Adipocyte (in vitro differentiated cells): ENCODE measurements at regions not wholly inside any gene's neighbourhood (a gene's known extent, or its start where the extent isn't known, plus 50 kb on each side); places are given as distances from the start of the nearest gene placed in this dataset.

Source experiments
- DNase-seq: peaks from one replicate; pipeline ENCODE4 v3.0.0-alpha.2; 2015; ENCODE audit warnings: low read depth
- H3K27me3 ChIP-seq: replicated peaks from 2 replicates; pipeline ENCODE4 v1.7.0; 2013; ENCODE audit warnings: mild to moderate bottlenecking, low read length, moderate library complexity; ENCODE audit not compliant: control insufficient read depth, insufficient read depth
- H3K36me3 ChIP-seq: 2 replicates; pipeline ENCODE4 v1.7.0; 2013; ENCODE audit warnings: low read length, mild to moderate bottlenecking, moderate library complexity; ENCODE audit not compliant: control insufficient read depth, insufficient read depth, severe bottlenecking
- H3K4me1 ChIP-seq: 2 replicates; pipeline ENCODE4 v1.7.0; 2013; ENCODE audit warnings: mild to moderate bottlenecking, low read length, moderate library complexity; ENCODE audit not compliant: control insufficient read depth, insufficient read depth
- H3K4me3 ChIP-seq: 2 replicates; pipeline ENCODE4 v1.7.0; 2013; ENCODE audit warnings: mild to moderate bottlenecking, low read length, moderate library complexity
- H3K9ac ChIP-seq: 2 replicates; pipeline ENCODE4 v1.7.0; 2013; ENCODE audit warnings: mild to moderate bottlenecking, low read length, moderate library complexity
- H3K9me3 ChIP-seq: 2 replicates; pipeline ENCODE4 v1.7.0; 2013; ENCODE audit warnings: mild to moderate bottlenecking, low read length, moderate library complexity; ENCODE audit not compliant: control insufficient read depth

DNA sequence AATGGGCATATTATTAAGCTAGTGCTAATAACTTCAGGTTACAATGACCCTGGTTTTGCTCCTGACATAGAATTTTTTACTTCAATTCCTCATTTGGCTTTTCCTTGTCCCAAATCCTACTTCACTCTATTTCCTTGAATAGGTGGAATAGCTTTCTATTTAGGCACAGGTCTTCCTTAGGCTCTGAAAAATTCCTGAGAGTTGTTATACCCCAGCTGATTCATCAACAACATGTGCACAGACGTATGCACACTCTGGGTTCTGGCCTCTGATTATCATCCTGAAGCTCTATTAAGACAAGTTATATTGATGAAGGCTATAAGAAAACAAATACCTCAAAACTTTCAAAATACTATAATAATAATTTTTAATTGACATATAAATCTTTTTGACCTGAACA is 172.4 kb downstream of the NTMT2 start:
- H3K9me3 ChIP-seq, result no peaks in the 10 kb centered on the region

DNA sequence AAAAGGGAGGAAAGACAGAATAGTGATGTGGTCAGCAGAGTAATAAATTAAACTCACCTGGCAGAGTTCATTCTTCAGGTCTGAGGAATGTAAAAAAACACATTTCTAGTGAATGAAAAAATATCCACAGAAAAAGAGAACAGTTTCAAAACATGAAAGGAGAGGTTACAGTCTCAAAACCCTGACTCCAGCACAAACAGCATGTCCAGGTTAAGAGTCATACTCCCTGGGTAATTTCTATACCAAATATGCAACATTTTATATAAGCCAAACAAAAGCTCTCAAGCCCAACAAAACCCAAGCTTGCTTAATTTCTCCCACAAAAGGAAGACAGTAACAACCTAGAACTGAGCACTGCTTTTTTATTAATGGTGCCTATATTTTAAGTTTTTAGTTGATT is 173.0 kb downstream of the NTMT2 start:
- peak; percentile 28 for DNase-seq
- Histone ChIP-seq H3K9me3 (peaks cover 6% of the 10 kb centered on the region), H3K27me3 (no peaks in the 10 kb centered on the region), H3K36me3 (no peaks in the 10 kb centered on the region), H3K9ac (no peak overlapping the region), H3K4me3 (no peak overlapping the region), H3K4me1 (peaks cover 13% of the 10 kb centered on the region)

More for the DNA sequence above, 172.4 kb downstream of the NTMT2 start:
- H3K4me1 ChIP-seq, result peaks cover 19% of the 10 kb centered on the region
- H3K9ac ChIP-seq, result no peak overlapping the region
- H3K27me3 ChIP-seq, result no peaks in the 10 kb centered on the region
- H3K36me3 ChIP-seq, result no peaks in the 10 kb centered on the region
- no peak overlapping the region for H3K4me3 ChIP-seq
- no peak for DNase-seq

DNA sequence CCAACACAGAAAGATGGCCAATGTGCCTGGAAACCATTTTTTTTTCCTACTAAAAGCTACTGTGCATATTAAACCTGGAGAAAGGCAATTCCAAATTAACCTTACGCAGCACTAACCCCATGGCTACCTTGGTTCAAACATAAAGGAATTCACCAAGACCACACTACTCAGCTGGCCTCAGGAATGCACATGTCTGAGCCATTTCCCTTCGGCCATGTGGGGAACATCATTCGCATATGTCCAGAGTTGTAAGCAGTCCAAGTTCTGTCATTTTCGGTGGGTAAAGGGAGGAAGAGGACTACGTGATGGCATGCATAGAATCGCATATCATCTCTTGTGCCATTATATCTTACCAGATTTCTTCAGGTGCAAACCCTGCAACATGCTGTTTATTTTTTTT is 175.4 kb downstream of the NTMT2 start:
- H3K27me3 ChIP-seq, result no peaks in the 10 kb centered on the region
- H3K36me3 ChIP-seq, result no peaks in the 10 kb centered on the region
- H3K9me3 ChIP-seq, result peaks cover 6% of the 10 kb centered on the region
- no peak overlapping the region for H3K4me3 ChIP-seq
- DNase-seq, result no peak
- no peak overlapping the region for H3K9ac ChIP-seq
- H3K4me1 ChIP-seq, result peaks cover 6% of the 10 kb centered on the region

DNA sequence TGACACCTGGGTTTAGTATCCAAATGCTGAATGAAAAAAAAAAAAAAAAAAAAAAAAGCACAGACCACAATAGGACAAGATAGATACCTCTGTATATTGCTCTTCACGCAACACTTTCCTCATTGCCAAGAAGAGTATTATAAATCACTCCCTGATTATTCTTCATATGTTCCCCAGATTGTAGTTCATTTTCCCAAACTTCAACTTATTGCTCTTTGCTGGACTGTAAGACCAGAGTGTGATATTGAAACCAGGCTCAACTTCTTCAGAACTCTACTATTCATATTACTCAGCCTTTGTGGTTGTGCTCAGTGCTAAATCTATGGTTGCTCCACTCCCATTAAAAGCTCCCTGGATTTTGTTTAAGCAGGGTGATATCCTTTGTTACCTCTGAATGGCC is 180.4 kb downstream of the NTMT2 start:
- no peaks in the 10 kb centered on the region for H3K27me3 ChIP-seq
- H3K4me3 ChIP-seq, result no peak overlapping the region
- no peak for DNase-seq
- H3K9me3 ChIP-seq, result peaks cover 6% of the 10 kb centered on the region
- H3K9ac ChIP-seq, result no peak overlapping the region
- H3K4me1 ChIP-seq, result no peaks in the 10 kb centered on the region
- H3K36me3 ChIP-seq, result no peaks in the 10 kb centered on the region

DNA sequence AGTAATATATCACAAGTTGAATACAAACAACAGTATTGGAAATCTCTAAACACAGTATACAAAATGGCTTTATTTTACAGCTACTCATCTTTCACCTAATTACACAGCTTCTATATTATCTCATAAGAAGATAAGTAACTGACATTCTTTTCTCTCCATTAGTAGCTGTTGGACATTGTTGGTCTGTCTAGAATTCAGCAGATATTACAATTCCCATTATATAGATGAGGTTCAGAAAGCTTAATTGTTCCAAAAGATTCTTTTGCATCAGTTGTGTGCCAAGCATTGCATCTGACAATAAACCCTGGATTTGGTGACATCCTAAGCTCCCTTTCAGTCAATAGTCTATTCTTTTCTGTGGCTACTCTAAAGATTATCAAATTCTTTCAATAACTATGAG is 187.0 kb downstream of the NTMT2 start:
- H3K4me3 ChIP-seq, result no peak overlapping the region
- no peaks in the 10 kb centered on the region for H3K27me3 ChIP-seq
- H3K9ac ChIP-seq, result no peak overlapping the region
- no peaks in the 10 kb centered on the region for H3K36me3 ChIP-seq
- H3K9me3 ChIP-seq, result peaks cover 20% of the 10 kb centered on the region
- DNase-seq, result no peak
- H3K4me1 ChIP-seq, result no peaks in the 10 kb centered on the region

DNA sequence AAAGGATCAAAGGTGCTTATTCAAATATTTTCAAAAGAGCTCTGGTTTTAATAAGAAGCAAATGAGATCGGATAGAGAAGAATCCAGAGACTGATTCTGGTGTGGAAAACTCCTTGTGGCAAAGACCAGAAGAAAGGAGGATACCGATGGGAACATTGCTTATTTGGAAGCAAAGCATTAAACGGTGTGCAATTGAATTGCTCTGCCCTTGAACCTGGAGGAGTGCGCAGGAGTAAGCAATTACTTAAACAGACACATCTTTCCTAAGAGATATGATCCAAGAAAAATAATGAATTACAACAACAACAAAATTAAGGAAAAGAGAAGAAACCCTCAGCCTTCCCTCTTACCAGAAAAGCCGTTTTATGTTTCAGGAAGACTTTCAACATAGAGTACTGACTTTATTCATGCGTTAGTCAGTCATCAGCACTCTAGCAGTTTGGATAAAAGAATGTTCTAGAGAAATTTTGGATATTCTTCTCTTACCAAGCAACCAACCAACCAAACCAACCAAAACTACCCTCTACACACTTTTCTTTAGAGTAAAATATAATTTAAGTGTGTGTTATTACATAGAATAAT is 191.7 kb downstream of the NTMT2 start:
- Histone ChIP-seq H3K9me3 (peaks cover 20% of the 10 kb centered on the region), H3K4me1 (no peaks in the 10 kb centered on the region), H3K9ac (no peak overlapping the region), H3K36me3 (no peaks in the 10 kb centered on the region), H3K4me3 (no peak overlapping the region), H3K27me3 (no peaks in the 10 kb centered on the region)
- DNase-seq, result no peak

DNA sequence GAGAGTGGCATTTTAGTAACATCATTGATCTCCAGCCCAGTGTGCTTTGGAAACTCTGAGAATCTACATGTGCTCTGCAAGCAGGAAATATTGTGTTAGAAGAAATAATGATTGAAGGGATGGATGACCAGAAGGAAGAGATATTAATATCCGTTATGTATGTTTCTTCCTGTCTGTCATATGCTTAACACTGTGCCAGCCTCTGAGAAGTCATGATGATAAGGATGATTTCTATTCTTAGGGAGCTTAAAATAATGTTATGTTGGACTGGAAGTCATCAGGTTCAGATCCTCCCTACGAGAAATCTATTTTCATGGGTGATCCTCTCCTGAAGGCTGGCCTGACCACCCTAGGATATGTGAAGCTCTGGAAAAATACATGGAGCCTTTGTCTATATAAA is 192.4 kb upstream of the GORAB start:
- peaks cover 10% of the 10 kb centered on the region for H3K9me3 ChIP-seq
- DNase-seq, result no peak
- no peak overlapping the region for H3K4me3 ChIP-seq
- H3K4me1 ChIP-seq, result no peaks in the 10 kb centered on the region
- H3K36me3 ChIP-seq, result no peaks in the 10 kb centered on the region
- no peak overlapping the region for H3K9ac ChIP-seq
- no peaks in the 10 kb centered on the region for H3K27me3 ChIP-seq

DNA sequence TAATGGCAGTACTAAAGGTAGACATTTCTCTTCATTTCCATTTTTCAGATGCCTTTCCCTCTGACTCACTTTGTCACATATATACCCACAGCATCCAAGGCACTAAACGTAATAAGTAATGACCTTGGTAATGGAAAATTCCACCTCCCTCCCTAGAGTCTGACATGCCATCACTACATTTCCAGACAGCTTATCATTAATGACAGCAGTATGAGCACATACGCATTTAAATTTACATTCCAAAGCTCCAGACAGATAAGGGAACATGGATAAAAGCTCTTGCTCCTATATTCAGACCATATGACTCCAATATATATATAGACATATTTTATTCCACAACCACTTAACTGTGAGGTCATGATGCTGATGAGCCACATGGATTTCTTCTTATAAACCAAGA is 191.7 kb upstream of the GORAB start:
- no peak for DNase-seq
- Histone ChIP-seq H3K9ac (no peak overlapping the region), H3K4me1 (no peaks in the 10 kb centered on the region), H3K27me3 (no peaks in the 10 kb centered on the region), H3K36me3 (no peaks in the 10 kb centered on the region), H3K4me3 (no peak overlapping the region), H3K9me3 (peaks cover 2% of the 10 kb centered on the region)

DNA sequence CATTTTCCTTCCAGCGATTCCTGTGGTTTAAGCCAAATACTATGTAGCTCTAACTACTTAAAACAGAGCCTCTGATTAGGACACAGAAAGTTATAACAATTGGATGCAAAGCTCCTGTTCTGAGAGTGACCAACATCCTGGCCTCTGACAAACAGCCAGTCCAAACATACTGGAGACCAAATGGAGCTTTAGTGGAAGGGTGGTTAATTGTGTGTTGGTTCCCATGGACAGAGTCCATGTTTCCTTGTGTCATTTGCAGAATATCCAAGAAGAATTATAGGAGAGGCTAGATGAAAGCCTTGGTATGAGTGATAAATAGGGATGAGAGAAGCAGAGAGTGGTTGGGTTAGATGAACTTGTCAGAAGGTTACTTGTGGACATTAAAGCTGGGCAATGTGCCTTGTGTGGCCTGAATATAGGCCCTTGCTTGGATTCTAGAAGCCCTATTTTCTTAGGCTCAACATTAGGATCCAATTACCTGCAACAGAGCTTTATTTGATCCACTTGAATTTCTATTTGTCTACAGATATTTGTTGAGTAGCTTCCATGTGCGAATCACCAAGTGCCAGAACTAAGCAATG is 180.5 kb upstream of the GORAB start:
- H3K4me3 ChIP-seq, result no peak overlapping the region
- H3K9ac ChIP-seq, result no peak overlapping the region
- peaks cover 12% of the 10 kb centered on the region for H3K4me1 ChIP-seq
- no peaks in the 10 kb centered on the region for H3K27me3 ChIP-seq
- no peaks in the 10 kb centered on the region for H3K9me3 ChIP-seq
- DNase-seq, result no peak
- no peaks in the 10 kb centered on the region for H3K36me3 ChIP-seq

DNA sequence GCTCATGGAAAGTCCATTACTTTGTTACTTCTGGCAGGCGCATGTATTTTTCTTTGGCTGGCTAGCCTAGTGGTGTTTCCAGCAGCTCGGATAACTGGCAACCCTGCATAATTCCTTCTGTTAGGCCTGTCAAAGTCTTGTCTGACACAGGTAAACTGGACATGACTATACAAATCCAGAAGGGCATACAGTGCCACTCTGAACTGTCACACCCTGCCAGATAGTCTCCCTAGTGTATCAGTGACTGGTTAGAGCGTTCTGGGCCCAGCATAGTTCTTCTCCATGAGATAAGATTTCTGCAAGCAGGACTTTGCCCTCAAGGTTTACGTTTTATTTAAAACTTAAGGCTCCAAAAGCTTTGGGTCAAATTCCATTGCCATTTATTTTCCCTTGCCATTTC is 177.7 kb upstream of the GORAB start:
- Histone ChIP-seq H3K4me1 (peaks cover 7% of the 10 kb centered on the region), H3K9ac (no peak overlapping the region), H3K27me3 (no peaks in the 10 kb centered on the region), H3K36me3 (no peaks in the 10 kb centered on the region), H3K9me3 (peaks cover 6% of the 10 kb centered on the region), H3K4me3 (no peak overlapping the region)
- no peak for DNase-seq

DNA sequence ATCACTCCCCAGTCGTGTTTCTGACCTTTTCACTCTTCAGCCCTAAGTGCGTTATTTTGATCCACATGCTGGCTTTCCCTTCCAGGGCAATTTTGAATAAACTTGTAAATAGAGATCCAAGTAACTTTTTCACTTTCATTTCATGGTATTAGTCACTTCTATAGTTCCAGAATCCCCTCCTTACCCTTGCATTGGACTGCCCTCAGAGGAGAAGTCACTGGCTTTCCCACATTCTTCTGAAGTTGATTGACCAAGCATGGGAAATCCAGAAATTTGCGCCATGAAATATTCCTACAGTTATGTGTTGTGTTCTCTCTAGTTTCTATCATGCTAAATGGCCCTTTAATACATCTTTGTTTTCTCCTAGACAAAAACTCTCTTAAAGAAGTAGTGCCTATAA is 177.3 kb upstream of the GORAB start:
- Histone ChIP-seq H3K9me3 (peaks cover 9% of the 10 kb centered on the region), H3K27me3 (no peaks in the 10 kb centered on the region)
- no peak for DNase-seq

DNA sequence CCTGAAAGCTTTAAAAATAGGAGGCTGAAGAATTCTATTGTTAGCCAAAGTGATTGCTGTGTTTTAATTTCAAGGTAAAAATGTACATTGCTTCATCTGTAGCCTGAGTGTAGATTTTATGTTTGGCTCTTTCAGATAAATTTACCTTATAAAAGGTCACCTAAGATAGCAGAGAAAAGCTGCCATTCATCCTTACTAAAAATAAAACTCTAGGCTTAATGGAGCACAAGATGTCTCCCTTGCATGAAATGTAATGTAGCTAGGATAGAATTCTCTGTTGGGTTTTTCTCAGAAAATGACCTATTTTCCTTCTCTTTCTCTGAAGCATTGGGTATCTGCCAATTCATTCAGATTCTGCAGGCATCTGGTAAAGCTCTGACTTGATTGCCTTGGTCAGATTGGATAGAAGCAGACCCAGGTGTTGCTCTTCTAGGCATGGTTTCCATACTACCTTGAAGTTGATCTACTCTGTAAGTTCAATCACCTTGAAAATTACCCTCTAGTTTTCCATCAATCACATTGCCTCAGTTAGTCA is 176.6 kb upstream of the GORAB start:
- no peaks in the 10 kb centered on the region for H3K27me3 ChIP-seq
- H3K9ac ChIP-seq, result no peak overlapping the region
- no peak for DNase-seq
- H3K9me3 ChIP-seq, result peaks cover 15% of the 10 kb centered on the region
- H3K36me3 ChIP-seq, result no peaks in the 10 kb centered on the region
- H3K4me1 ChIP-seq, result peaks cover 7% of the 10 kb centered on the region
- no peak overlapping the region for H3K4me3 ChIP-seq

More for the DNA sequence above, 177.3 kb upstream of the GORAB start:
- H3K36me3 ChIP-seq, result no peaks in the 10 kb centered on the region
- H3K4me1 ChIP-seq, result peaks cover 7% of the 10 kb centered on the region
- H3K9ac ChIP-seq, result no peak overlapping the region
- no peak overlapping the region for H3K4me3 ChIP-seq
